ENCODE measurements at regions not wholly inside any gene's neighbourhood (a gene's known extent, or its start where the extent isn't known, plus 50 kb on each side); places are given as distances from the start of the nearest gene placed in this dataset.

DNA sequence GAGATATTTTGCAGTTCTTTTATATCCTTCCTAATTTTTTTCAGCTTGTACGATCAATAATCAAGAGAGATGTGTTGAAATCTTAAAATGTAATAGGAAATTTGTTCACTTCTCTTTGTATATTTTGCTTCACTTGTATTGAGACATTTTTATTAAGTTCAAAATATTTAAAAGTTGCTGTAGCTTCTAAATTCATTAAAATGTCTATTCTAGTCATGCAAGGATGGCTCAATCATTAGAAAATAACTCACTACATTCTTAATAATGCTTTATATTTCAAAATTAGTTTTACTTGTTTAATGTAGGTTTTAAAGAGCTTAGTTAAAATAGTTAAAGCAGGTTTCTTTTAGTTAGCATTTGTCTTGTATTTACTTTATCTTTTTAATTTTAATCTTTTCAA, 308.4 kb downstream of the CYRIA start:
- TF ChIP-seq POLR2AphosphoS5 (IDR thresholded peaks at IDR 0.05) (no peak), CTCF (IDR thresholded peaks at IDR 0.05) (no peak), POLR2A (IDR thresholded peaks at IDR 0.05) (no peak)

Measured in sigmoid colon (tissue), 4 donors.